NCI-H446 treated with DMSO at 0.1 percent for 48 hours (cell line): ENCODE measurements at regions not wholly inside any gene's neighbourhood (a gene's known extent, or its start where the extent isn't known, plus 50 kb on each side); places are given as distances from the start of the nearest gene placed in this dataset.

Experiments
- DNase-seq: peaks from one replicate; lab custom pipeline; 2025; lab: John Stamatoyannopoulos, UW

DNA sequence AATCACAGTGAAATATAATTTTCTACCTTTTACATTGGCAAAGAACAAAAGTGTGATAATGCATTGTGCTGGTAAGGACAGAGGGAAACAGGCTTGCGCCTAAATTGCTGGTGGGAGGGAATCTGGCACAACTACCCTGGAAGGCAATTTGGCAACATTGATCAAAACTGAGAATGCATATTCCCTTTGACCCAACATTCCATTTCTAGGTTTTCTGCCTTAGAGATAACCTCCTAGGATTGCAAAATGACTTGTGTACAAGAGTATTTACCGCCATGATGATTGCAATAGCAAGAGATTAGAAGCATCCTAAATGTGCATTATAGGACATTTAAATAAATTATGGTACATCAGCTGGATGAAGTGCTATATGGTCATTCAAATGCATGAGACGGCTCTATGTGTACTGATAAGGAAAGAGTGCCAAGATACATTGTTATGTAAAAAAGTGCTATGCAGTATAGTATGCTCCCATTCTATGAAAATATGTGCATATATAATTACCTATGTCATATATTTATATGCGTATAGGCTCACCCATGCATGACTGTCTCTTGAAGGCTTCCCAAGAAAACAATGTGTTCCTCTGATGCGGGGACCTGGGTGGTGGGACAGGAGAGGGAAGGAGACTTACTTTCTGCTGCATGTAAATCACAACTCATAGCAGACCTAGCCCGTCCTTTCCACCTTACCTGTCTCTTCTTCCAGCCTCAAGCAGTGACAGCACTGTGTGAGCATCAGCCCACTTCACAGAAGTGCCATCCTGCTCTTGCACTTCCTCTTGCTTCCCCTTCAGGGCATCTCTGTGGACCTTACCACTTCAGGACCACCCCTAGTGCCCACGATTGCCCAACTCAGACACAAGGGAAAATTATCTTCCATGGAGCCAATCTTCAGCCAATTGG lies 249.9 kb upstream of the TLE3 start:
- DNase-seq: no peak

DNA sequence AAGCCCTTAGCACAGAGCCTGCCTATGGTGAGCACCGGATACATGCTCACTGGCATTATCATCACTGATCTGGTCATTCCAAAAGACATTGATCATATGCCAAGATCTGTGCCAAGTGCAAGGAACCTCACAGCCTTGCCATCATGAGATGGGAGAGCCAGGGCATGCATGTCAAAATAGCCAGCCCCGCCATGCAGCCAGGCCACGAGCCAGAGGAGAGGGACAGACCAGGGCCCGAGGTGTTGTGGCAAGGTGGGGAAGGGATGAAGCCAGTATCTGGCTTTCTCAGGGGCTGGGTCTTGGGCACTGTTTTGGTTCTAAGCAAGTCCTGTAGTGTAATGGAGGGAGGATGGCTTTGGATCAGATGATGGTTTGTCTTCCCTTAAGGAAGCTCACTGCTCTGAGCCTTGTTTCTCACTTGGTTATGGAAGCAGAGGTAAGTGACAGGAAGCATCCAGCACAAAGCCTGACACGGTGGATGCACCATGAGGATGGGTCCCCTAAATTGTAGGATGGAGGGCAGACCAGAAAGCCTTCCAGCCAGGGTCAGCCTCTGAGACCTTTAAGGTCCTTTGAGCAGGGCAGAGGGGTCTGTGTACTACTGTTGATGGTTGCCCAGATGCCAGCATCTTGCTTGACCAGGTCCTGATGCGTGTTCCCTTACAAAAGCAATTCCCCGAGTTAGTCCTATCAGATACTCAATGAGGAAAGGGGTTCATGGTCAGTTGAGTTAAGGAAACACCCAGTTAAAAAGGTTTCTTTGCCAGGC lies 247.7 kb upstream of the TLE3 start:
- no peak for DNase-seq

DNA sequence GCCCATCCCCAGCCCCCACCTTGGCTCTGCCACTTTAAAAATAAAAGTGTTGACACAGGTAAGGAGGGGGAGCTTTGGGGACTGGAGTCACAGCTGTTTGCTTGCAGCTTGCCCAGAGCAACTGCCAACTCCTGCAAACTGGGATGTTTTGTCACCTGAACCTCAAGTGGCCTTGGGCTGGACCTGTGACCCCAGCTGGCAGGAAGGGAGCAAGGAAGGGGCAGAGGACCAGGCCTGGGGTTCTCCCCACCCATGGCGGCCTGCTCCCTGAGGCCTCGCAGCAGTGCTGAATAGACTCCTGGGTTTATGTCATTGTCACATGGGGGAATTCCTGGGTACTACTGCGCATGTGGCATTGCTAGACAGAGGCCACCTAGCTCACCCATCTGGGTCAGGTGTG lies 246.9 kb upstream of the TLE3 start:
- no peak for DNase-seq

DNA sequence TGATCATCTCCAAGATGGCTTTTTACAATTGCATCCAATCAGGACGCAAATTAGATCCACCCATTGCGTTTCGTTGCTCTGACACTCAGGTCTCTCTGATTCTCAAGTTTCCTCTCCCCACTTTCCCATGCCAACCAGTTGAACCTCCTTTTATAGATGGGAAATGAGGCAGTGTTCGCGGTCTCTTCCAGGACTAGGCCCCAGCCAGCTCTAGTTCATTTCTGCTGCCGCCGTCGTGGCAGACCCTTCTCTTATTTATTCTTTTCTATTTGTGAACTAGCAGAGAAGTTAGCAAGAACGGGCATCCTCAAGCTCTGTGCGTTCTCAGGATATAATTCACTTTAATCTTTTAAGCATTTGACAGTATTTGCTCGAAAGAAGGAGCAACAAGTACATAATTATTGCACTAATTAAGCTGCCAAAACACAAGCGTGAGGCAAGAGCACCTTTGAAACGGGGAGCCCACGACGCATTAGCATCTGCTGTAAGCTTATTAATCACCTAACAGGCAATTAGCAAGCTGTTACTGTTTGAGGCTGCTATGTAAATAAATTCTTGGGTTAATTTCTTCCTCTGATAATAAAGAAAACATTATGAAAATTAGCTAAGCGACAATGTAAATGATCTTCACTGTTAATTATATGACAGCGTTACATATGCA lies 246.4 kb upstream of the TLE3 start:
- DNase-seq: no peak

DNA sequence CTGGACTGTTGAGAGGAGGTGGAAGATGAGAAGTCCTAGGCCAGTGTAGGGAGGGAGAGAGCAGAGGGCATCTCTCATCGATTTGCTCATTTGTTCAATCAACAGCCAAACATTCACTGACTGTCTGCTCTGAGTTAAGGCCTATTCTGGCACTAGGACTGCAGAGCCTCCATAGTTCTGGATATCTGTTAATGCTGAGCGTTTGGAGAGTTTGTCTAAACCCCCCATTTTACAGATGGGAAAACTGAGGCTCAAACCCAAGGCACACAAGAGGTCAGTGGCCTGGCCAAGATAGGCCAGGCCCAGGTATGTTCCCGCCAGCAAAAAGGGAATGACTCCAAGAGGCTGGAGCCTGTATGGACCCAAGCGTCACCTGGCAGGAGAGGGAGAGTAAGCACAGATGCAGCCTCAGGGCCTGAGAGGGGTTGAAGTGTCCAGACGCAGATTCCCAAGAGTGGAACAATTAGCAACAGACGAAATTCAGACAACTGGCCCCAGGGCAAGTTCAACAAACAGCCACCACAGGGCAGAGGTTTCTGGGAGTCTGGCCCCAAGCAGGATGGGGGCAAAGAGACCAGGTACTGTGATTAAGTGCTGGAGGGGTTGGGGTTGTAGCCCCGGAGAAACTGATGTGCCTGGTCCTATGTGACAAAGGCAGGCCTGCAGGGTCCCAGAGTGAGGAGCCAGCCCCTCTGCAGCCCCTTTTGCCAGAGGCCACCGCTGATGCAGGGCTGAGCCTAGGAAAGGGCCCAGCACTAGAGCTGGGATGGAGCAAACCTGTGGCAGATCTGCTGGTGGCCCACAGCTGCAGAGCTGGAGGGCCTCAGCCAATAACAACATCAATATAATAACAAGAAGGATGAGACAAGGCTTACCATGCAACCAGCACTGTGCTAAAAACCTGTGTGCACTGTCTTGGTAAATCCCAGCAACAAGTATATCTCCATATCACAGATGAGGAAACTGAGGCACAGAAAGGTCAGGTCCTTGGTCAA lies 245.1 kb upstream of the TLE3 start:
- no peak for DNase-seq

DNA sequence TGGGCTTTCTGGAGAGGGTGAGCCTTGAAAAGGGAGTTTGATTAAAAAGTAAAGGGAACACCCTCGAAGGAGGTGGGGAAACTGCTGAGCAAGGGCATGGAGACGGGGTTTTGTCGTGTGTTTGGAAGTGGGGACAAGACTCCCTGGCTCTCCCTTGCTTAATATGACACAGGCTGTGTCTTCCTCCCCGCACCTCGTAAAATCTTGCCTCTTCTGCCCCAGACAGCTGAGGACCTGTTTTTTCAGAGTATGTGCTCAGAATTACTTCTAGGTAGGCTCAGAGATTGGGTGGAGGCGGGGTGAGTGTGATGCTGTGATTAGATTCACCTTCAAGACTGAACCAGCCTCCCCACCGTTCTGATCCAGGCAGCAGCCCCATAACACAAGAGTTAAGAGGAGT lies 244.4 kb upstream of the TLE3 start:
- no peak for DNase-seq

DNA sequence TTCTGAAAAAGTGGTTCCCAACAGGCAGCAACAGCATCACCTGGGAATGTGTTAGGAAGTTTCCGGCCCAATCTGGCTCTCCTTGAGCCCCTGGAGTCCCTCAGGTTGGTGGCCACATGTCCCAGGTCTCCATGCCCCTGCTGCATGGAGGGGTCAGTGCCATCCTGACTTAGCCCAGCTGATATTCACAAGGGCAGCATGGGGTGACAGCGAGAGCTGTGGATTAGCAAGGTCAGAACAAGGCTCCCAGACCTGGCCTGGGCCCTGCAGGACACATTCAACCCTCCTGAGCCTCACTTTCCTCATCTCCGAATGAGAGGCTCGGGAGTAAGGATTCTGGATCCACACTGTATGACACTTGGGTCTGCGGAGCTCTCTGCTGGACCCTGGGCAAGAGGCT lies 243.8 kb upstream of the TLE3 start:
- no peak for DNase-seq

DNA sequence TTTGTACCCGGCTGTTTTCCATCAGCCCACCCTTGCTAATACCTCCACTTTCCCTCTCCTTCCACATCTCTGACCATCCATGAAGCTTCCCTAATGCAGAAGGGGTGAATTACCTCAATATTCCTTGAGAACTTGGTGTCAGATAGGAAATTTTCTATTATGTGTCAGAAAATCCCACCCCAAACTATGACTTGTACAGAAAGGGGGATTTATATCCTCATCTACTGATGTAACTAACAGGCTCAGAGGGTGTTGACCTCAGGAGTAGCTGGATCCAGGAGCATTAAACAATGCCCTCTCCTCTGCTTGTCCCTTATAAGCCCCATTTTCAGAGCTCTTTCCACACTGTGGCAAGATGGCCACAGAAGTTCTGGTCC lies 242.8 kb upstream of the TLE3 start:
- no peak for DNase-seq

DNA sequence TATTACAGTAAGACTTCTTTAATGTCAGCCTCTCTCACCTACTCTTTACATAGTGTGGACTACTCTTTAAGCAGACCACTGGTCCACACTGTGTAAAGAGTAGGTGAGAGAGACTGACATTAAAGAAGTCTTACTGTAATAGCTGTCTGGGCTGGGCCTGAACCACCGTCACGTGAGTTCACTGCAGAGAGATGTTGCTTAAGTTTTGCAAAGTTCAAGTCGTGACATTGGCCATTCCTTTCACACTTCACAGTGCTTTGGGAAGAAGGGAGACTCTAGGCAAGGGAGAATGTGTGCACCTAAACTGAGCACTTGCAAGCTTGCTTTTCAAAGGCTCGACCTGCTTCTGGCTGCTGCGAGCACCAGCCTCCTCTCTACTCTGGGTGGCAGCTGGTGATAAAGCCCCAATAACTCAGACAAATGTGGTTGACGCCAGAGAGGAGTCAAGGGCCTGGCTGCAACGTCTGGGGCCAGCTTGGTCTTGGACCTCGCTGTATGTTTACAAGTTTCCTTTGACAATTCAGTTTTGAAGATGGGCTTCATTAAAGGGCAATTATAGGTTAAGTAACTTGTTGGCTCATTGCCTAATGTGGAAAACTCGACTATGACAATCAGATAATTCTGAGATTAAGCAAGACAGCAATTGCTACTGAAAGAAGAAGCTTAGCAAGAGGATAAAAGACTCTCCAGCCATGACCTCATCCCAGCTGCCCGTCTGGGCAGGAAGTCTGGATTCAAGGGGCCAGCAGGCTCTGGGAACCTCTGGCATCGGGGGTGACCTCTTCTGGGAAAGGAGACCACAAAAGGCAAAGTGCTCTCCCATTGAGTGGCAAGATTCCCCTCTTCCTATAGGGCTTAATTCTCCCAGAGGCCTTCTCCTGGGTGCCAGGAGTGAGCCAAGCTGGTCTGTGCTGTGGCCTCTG lies 242.1 kb upstream of the TLE3 start:
- no peak for DNase-seq

DNA sequence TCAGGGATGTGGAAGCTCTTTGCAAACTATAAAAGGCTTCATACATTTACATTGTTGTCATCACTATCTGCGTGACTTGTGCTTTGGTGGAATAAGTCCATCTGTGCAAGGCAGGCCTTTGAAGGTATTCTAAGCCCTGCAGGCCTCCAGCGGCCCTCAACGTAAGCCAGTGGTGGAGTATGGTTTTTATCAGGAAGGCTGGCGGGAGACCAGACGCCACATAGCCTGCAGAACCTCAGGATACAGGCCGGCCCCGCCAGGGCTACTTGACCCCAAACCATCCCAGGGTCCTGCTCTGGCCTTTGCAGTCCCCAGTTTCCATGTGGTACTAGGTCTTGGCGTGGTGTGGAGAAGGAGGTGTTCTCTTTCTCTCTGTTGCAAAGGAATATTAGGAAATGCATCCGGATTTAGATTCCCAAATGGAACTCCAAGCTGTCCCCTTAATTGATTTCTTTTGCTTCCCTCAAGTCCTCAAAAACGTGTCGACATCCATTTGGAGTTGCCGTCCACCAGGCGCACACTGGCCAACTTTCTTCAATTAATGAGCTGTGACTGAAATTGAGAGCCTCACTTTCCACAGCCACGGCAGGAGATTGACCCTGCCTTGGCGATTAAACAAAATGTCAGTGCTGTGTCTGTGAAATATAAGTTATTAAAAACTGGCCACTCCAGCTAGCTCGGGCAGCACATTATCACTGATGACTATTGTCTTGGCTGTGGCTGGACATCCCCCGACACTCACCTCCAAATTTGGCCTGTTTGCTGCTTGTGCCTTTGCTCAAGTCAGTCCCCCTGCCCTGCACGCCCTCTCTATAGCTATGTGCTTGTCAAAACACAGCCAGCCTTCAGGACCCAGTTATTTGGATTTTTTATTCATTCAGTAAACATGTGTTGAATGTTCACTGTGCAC lies 239.8 kb upstream of the TLE3 start:
- DNase-seq: no peak

DNA sequence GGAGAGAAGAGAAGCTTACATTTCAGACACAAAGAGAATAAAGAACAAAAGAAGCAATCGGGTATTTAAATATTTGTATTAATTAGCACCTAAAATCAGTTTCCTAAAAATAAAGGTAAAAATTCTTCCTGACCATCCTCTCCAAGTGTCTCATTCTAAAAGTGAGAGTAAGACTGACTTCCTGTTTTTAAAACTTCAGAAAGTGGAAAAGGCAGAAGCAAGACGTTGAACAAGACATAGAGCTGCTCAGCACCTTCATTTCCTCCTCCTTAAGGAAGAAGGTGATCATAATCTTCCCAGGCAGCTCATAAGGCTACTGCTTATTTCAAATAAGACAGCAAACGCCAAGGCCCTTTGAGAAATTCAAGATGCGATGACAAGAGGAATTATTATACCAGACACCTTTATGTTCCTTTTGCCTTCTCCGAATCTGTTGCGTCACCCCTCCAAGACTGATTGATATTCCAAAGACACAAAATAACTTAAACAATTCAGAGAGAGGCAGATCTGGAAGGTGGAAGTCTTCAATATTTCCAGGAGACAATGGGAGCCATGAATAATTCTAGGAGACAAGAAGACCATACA lies 238.8 kb upstream of the TLE3 start:
- no peak for DNase-seq

DNA sequence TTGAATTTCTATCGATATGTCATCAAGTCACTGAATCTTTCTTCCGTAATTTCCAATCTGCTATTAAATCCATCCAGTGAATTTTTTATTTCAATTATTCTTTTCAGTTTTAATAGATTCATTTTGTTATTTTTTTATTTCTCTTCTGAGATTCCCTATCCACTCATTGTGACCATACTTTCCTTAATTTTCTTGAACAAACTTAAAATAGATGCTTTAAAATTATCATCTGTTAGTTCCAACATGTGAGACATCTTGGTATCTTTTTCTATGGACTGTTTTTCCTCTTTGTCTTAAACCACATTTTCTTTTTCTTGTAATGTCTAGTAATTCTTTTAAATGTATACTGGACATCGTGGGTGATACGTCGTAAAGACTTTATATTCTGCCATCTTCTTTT lies 236.6 kb upstream of the TLE3 start:
- DNase-seq: no peak

DNA sequence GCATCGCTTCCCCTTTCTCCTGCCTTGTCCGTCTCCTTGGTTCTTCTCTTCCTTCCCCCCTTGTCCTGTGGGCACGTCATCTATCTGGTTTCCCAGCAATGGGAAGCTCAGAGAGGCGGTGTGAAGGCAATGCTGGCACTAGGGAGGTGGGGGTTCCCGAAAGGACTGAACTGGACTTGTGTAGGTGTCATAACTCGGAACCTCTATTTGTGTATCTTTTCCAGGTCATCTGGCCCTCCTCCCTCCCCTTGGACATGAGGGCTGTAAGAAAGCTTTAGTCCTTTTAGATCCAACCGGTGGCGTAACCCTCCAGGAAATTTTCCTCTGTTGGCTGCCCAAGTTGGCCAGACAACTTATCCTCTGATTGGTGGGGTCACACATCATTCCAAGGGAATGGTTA lies 231.5 kb upstream of the TLE3 start:
- DNase-seq: no peak

DNA sequence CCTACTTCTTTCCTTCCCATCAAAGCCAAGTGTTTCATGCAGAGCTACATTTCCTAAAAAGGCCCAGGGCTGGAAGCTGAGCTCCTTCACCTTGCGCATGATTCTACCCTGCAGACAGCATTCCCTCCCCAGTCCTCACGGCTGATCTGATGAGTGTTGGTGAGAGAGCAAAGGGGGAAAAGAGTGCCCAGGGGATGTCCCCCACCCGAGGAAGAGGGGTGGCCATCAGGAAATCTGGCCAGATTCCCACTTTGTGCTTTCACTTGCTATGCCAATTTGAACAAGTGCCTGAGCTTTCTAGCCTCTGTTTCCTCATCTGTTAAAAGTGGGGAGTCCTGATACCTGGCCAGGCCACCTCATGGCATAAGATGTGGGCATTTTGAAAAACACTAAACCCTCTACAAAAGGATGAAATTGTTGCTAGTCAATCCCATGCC lies 231.0 kb upstream of the TLE3 start:
- DNase-seq: no peak

DNA sequence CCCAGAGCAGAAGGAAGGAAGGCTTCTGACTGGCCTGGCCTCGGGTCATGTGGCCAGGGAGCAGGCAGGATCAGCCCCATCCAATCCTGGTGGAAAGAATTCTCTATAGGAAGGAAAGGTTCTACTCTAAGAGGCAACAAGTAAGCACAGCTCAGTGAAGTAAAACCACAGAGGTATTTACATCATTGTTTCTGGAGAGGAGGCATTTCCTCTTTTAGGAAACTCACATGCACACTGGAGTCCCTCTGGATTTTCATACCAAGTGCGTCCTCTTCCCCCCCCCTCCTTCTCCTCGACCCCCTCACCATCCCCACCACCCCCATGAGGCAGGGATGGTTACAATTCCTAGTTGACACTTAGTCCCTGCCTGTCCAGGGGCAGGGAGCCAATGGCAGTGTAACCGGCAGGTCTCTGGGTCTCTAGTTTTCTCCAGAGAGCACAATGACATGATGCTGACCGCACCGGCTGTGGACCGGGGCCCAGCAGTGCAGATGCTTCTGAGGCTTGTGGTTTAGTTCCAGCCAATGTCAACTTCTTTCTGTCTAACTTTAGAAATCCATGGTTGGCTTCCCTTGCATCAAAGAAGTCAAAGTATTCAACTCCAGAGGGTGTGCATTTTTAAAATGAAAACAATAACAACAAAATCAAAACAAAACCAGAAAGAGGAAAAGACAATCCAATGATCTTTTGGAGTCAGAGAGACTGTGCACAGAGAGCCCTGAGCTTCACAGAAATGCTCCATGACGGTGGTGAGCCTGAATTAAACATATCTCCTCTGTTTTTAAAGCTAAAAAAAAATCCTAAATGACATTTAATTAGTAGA lies 230.3 kb upstream of the TLE3 start:
- DNase-seq: no peak

DNA sequence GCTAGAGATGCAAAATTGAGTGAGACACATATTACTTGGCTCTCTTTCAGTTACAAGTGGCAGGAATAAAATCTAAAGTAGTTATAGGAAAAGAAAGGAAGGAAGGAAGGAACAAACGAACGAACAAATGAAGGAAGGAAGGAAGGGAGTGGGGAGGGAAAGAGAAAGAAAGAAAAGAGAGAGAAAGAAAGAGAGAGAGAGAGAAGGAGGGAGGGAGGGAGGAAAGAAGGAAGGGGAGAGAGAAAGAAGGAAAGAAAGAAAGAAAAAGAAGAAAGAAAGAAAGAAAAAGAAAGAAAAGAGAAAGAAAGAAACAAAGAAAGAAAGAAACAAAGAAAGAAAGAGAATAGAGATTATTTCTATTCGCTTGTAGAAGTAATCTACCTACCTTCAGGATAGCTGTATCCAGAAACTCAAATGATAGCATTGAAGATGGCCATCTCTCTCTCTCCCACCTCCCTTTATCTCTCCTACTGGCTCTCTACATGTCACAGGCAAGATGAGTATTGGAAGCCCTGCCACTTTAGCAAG lies 229.7 kb upstream of the TLE3 start:
- DNase-seq: no peak

DNA sequence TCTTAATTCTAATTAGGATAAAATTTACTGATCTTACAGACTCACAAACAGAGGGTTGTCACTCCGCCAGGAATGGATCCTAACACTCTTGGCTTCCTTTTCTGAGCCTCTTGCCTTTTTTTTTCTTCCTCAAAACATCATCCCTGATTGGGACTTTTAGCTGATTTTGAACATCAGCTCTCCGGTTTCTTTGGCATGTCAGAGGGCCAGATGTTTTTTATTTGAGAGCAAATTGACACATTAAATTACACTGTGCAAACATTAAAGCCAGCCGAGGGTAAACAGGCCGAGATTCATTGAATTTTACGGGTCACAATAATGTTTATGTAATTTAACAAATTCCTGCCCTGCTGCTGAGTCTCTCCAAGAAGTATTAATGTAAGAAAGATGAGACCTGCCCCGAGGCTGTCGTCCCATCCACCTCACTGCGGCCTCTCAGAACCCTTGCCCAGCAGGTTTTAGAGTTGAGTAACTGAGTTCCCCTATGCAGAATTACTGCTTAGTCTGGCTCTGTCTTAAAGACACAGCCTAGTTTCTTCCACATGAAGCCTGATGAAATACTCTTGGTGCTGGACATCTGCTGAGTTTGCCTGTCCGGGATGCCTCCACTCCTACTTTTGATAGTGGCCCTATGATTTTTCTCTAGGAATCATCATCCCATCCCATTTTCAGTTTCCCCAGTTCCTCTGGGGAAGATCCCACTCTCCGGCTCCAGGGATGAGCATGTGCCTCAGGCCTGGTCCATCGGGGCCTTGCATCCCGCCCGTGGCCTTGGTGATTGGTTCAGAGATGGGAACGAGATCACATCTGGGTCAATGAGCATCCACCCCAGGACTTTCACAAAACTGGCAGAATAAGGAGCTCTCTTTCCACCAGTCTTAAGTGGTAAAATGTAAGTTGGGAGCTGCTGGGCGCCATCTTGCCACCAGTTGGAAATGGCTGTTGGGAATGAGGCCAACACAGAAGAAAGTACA lies 226.6 kb upstream of the TLE3 start:
- peak; percentile 33 for DNase-seq
